Astrocyte (in vitro differentiated cells and primary cell): ENCODE measurements at regions not wholly inside any gene's neighbourhood (a gene's known extent, or its start where the extent isn't known, plus 50 kb on each side); places are given as distances from the start of the nearest gene placed in this dataset.

Experiments used
- DNase-seq: peaks from one replicate; pipeline ENCODE4 v3.0.0-alpha.2; 2010; ENCODE audit warnings: low read depth
- FAIRE-seq: peaks from 2 replicates; lab custom pipeline; 2011; peaks lifted over from hg19 to GRCh38; lab: Jason Lieb, UNC
- H2AFZ ChIP-seq: 2 replicates; pipeline ENCODE4 v1.6.0; 2012; ENCODE audit warnings: low read depth, low read length, inconsistent platforms
- H3K27ac ChIP-seq: 2 replicates; pipeline ENCODE4 v1.5.1; 2011; ENCODE audit warnings: low read depth, low read length, inconsistent platforms
- H3K27me3 ChIP-seq: 2 replicates; pipeline ENCODE4 v1.6.0; 2011; ENCODE audit warnings: low read length, inconsistent platforms; ENCODE audit not compliant: insufficient read depth
- H3K36me3 ChIP-seq: 2 replicates; pipeline ENCODE4 v1.5.1; 2011; ENCODE audit warnings: low read length, inconsistent platforms; ENCODE audit not compliant: insufficient read depth
- H3K4me1 ChIP-seq: 2 replicates; pipeline ENCODE4 v1.5.1; 2011; ENCODE audit warnings: low read length, inconsistent platforms; ENCODE audit not compliant: insufficient read depth
- H3K4me2 ChIP-seq: 2 replicates; pipeline ENCODE4 v1.6.0; 2012; ENCODE audit warnings: low read length, inconsistent platforms
- H3K4me3 ChIP-seq: 2 replicates; pipeline ENCODE4 v1.5.1; 2011; ENCODE audit warnings: low read depth, mild to moderate bottlenecking, low read length, inconsistent platforms; ENCODE audit not compliant: insufficient read depth
- H3K79me2 ChIP-seq: 2 replicates; pipeline ENCODE4 v1.6.0; 2012; ENCODE audit warnings: mild to moderate bottlenecking, low read length, inconsistent platforms; ENCODE audit not compliant: insufficient read depth
- H3K9ac ChIP-seq: 2 replicates; pipeline ENCODE4 v1.6.0; 2012; ENCODE audit warnings: mild to moderate bottlenecking, low read length, inconsistent platforms
- H3K9me3 ChIP-seq: 2 replicates; pipeline ENCODE4 v1.5.1; 2012; ENCODE audit warnings: low read depth, mild to moderate bottlenecking, low read length, inconsistent platforms; ENCODE audit not compliant: insufficient read depth
- H4K20me1 ChIP-seq: 2 replicates; pipeline ENCODE4 v1.6.0; 2012; ENCODE audit warnings: low read length, inconsistent platforms; ENCODE audit not compliant: insufficient read depth
- H3K27ac Mint-ChIP-seq: one replicate; pipeline ENCODE4 v1.8.0; 2021; ENCODE audit warnings: mild to moderate bottlenecking, mixed read lengths; ENCODE audit not compliant: unreplicated experiment
- H3K27me3 Mint-ChIP-seq: one replicate; pipeline ENCODE4 v1.8.0; 2021; ENCODE audit warnings: low read depth, mixed read lengths; ENCODE audit not compliant: unreplicated experiment
- H3K36me3 Mint-ChIP-seq: one replicate; pipeline ENCODE4 v1.8.0; 2021; ENCODE audit warnings: low read depth, mixed read lengths; ENCODE audit not compliant: unreplicated experiment
- H3K4me1 Mint-ChIP-seq: one replicate; pipeline ENCODE4 v1.8.0; 2021; ENCODE audit warnings: low read depth, mixed read lengths; ENCODE audit not compliant: unreplicated experiment
- H3K4me3 Mint-ChIP-seq: one replicate; pipeline ENCODE4 v1.8.0; 2021; ENCODE audit warnings: mild to moderate bottlenecking, moderate library complexity, mixed read lengths; ENCODE audit not compliant: unreplicated experiment
- H3K9me3 Mint-ChIP-seq: one replicate; pipeline ENCODE4 v1.8.0; 2021; ENCODE audit warnings: mild to moderate bottlenecking, mixed read lengths; ENCODE audit not compliant: unreplicated experiment
- EZH2 ChIP-seq: IDR thresholded peaks from 2 replicates; pipeline ENCODE4 v1.6.1; 2012; ENCODE audit warnings: mild to moderate bottlenecking, low read length, inconsistent platforms; ENCODE audit not compliant: insufficient read depth
- TF ChIP-seq, protein P1 (sequence below): IDR thresholded peaks from 2 replicates; pipeline ENCODE4 v1.5.1; 2011; ENCODE audit warnings: low read depth, mild to moderate bottlenecking, inconsistent platforms, low read length, moderate library complexity; ENCODE audit not compliant: insufficient read depth

- DNase-seq (no peak), FAIRE-seq (no peak)
- H3K4me3 ChIP-seq, result no peak overlapping the region
- H2AFZ ChIP-seq, result no peak overlapping the region
- no peak overlapping the region for H3K4me3 Mint-ChIP-seq
- no peaks in the 10 kb centered on the region for H3K27me3 Mint-ChIP-seq
- H3K4me1 Mint-ChIP-seq, result no peaks in the 10 kb centered on the region
- H3K27ac ChIP-seq, result no peak overlapping the region
- H3K36me3 Mint-ChIP-seq, result no peaks in the 10 kb centered on the region
- TF ChIP-seq EZH2, result no peak
- TF ChIP-seq, protein P1, sequence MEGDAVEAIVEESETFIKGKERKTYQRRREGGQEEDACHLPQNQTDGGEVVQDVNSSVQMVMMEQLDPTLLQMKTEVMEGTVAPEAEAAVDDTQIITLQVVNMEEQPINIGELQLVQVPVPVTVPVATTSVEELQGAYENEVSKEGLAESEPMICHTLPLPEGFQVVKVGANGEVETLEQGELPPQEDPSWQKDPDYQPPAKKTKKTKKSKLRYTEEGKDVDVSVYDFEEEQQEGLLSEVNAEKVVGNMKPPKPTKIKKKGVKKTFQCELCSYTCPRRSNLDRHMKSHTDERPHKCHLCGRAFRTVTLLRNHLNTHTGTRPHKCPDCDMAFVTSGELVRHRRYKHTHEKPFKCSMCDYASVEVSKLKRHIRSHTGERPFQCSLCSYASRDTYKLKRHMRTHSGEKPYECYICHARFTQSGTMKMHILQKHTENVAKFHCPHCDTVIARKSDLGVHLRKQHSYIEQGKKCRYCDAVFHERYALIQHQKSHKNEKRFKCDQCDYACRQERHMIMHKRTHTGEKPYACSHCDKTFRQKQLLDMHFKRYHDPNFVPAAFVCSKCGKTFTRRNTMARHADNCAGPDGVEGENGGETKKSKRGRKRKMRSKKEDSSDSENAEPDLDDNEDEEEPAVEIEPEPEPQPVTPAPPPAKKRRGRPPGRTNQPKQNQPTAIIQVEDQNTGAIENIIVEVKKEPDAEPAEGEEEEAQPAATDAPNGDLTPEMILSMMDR, result no peak
- no peak overlapping the region for H3K27ac Mint-ChIP-seq
- H3K9me3 Mint-ChIP-seq, result no peaks in the 10 kb centered on the region
- H3K79me2 ChIP-seq, result no peaks in the 10 kb centered on the region
- no peaks in the 10 kb centered on the region for H3K9me3 ChIP-seq
- no peaks in the 10 kb centered on the region for H4K20me1 ChIP-seq
- no peak overlapping the region for H3K4me2 ChIP-seq
- H3K4me1 ChIP-seq, result no peaks in the 10 kb centered on the region
- no peaks in the 10 kb centered on the region for H3K27me3 ChIP-seq
- no peaks in the 10 kb centered on the region for H3K36me3 ChIP-seq
- no peak overlapping the region for H3K9ac ChIP-seq
These were observed 518.9 kb downstream of the USP25 start for GRCh38 chr21:16248705-16249104.

DNA sequence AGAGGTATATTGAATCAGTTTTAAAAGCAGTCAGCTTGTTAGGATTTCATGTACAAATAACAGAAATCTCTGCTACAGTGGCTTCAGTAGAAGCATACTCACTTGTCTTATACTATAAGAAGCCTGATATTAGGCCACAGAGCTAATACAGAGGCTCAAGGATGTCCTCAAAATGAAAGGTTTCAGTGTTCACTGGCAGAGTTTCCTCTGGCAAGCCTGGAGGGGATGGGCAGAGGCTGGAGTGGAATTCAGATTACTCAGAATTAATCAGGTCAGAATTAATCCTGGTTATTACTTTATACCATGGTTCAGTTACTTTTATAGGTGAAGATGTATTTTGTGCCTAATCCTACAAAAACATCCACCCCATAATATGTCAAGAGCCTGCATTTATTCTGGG lies 520.5 kb downstream of the USP25 start:
- H3K9me3 ChIP-seq, result no peaks in the 10 kb centered on the region
- Mint-ChIP-seq H3K36me3 (no peaks in the 10 kb centered on the region), H3K4me1 (no peaks in the 10 kb centered on the region), H3K4me3 (no peak overlapping the region), H3K27me3 (no peaks in the 10 kb centered on the region), H3K9me3 (no peaks in the 10 kb centered on the region), H3K27ac (no peak overlapping the region)
- TF ChIP-seq EZH2, result no peak
- TF ChIP-seq, protein P1, result no peak
- no peak overlapping the region for H3K9ac ChIP-seq
- no peaks in the 10 kb centered on the region for H4K20me1 ChIP-seq
- H3K36me3 ChIP-seq, result no peaks in the 10 kb centered on the region
- H2AFZ ChIP-seq, result no peak overlapping the region
- H3K4me3 ChIP-seq, result no peak overlapping the region
- H3K4me2 ChIP-seq, result no peak overlapping the region
- no peaks in the 10 kb centered on the region for H3K27me3 ChIP-seq
- no peaks in the 10 kb centered on the region for H3K79me2 ChIP-seq
- H3K27ac ChIP-seq, result no peak overlapping the region
- FAIRE-seq (no peak), DNase-seq (no peak)
- no peaks in the 10 kb centered on the region for H3K4me1 ChIP-seq

GRCh38 chr21:16258844-16259611 lies 529.2 kb downstream of the USP25 start:
- Histone ChIP-seq H3K27me3 (no peaks in the 10 kb centered on the region), H3K36me3 (no peaks in the 10 kb centered on the region), H3K4me2 (no peak overlapping the region), H3K9ac (no peak overlapping the region), H3K27ac (no peak overlapping the region), H4K20me1 (no peaks in the 10 kb centered on the region), H2AFZ (no peak overlapping the region), H3K4me3 (no peak overlapping the region), H3K4me1 (no peaks in the 10 kb centered on the region), H3K9me3 (no peaks in the 10 kb centered on the region), H3K79me2 (peaks cover 7% of the 10 kb centered on the region)
- Mint-ChIP-seq H3K4me3 (no peak overlapping the region), H3K4me1 (no peaks in the 10 kb centered on the region), H3K27me3 (no peaks in the 10 kb centered on the region), H3K27ac (no peak overlapping the region), H3K9me3 (no peaks in the 10 kb centered on the region), H3K36me3 (no peaks in the 10 kb centered on the region)
- TF ChIP-seq EZH2, result no peak
- TF ChIP-seq, protein P1, result no peak
- DNase-seq (no peak), FAIRE-seq (no peak)
